GM21737 (cell line): ENCODE measurements at regions not wholly inside any gene's neighbourhood (a gene's known extent, or its start where the extent isn't known, plus 50 kb on each side); places are given as distances from the start of the nearest gene placed in this dataset.

Experiments
- ATAC-seq: cut with Tn5 transposase; IDR thresholded peaks from one replicate; pipeline ENCODE4 v1.9.1; 2021; ENCODE audit warnings: mild to moderate bottlenecking, moderate library complexity; ENCODE audit not compliant: unreplicated experiment

- no peak for ATAC-seq
Observed at GRCh38 chr4:24070117-24070516, 180.3 kb upstream of the PPARGC1A start.

GRCh38 chr4:24067367-24068193 is 177.7 kb upstream of the PPARGC1A start:
- no peak for ATAC-seq

GRCh38 chr4:24065974-24066373 is 176.1 kb upstream of the PPARGC1A start:
- no peak for ATAC-seq

GRCh38 chr4:24063731-24064130 is 173.9 kb upstream of the PPARGC1A start:
- ATAC-seq, result no peak

- ATAC-seq, result no peak
Observed at GRCh38 chr4:24060932-24061331, 171.1 kb upstream of the PPARGC1A start.

GRCh38 chr4:24059839-24060238 is 170.0 kb upstream of the PPARGC1A start:
- no peak for ATAC-seq

- no peak for ATAC-seq
Observed at GRCh38 chr4:24057915-24058559, 168.2 kb upstream of the PPARGC1A start.

GRCh38 chr4:24056289-24056688 is 166.4 kb upstream of the PPARGC1A start:
- no peak for ATAC-seq

GRCh38 chr4:24055623-24056022 is 165.8 kb upstream of the PPARGC1A start:
- ATAC-seq, result no peak

- no peak for ATAC-seq
Observed at GRCh38 chr4:24054910-24055309, 165.1 kb upstream of the PPARGC1A start.

GRCh38 chr4:24053934-24054333 is 164.1 kb upstream of the PPARGC1A start:
- ATAC-seq, result no peak

GRCh38 chr4:24044610-24045589 is 155.1 kb upstream of the PPARGC1A start:
- ATAC-seq, result no peak

- no peak for ATAC-seq
Observed at GRCh38 chr4:24042094-24042493, 152.2 kb upstream of the PPARGC1A start.

- ATAC-seq, result no peak
Observed at GRCh38 chr4:24040811-24041210, 151.0 kb upstream of the PPARGC1A start.

- ATAC-seq, result no peak
Observed at GRCh38 chr4:24033626-24034025, 143.8 kb upstream of the PPARGC1A start.

- ATAC-seq, result no peak
Observed at GRCh38 chr4:24032371-24032989, 142.6 kb upstream of the PPARGC1A start.

GRCh38 chr4:24026596-24026995 is 136.7 kb upstream of the PPARGC1A start:
- no peak for ATAC-seq

- ATAC-seq, result no peak
Observed at GRCh38 chr4:24024605-24025004, 134.8 kb upstream of the PPARGC1A start.

- no peak for ATAC-seq
Observed at GRCh38 chr4:24024157-24024556, 134.3 kb upstream of the PPARGC1A start.

GRCh38 chr4:24015782-24016181 is 125.9 kb upstream of the PPARGC1A start:
- ATAC-seq, result no peak
